RWPE2 (cell line): ENCODE measurements at regions not wholly inside any gene's neighbourhood (a gene's known extent, or its start where the extent isn't known, plus 50 kb on each side); places are given as distances from the start of the nearest gene placed in this dataset.

Source experiments
- ATAC-seq: fragments of 200-7000 bp; cut with Tn5 transposase; 3 replicates; pipeline ENCODE4 v1.9.1; 2021; ENCODE audit warnings: low read depth
- DNase-seq: peaks from one replicate; pipeline ENCODE4 v3.0.0-alpha.2; 2020; ENCODE audit warnings: low spot score
- H3K27ac ChIP-seq: fragments of 450-650 bp; 2 replicates; pipeline ENCODE4 v1.5.1; 2017; ENCODE audit warnings: mild to moderate bottlenecking; ENCODE audit not compliant: poor library complexity, severe bottlenecking
- H3K27me3 ChIP-seq: fragments of 250-450 bp; sonication (Bioruptor Pico); 2 replicates; pipeline ENCODE4 v1.5.1; 2021; ENCODE audit warnings: mild to moderate bottlenecking, moderate library complexity; ENCODE audit not compliant: insufficient read depth, poor library complexity, severe bottlenecking
- H3K36me3 ChIP-seq: fragments of 250-450 bp; sonication (Bioruptor Pico); 2 replicates; pipeline ENCODE4 v1.5.1; 2020; ENCODE audit warnings: low read depth, mild to moderate bottlenecking, moderate library complexity
- H3K4me1 ChIP-seq: fragments of 250-450 bp; sonication (Bioruptor Pico); 2 replicates; pipeline ENCODE4 v1.5.1; 2021; ENCODE audit warnings: mild to moderate bottlenecking, moderate library complexity; ENCODE audit not compliant: insufficient read depth, poor library complexity, severe bottlenecking
- H3K4me3 ChIP-seq: fragments of 250-450 bp; sonication (Bioruptor Pico); 2 replicates; pipeline ENCODE4 v1.5.1; 2021; ENCODE audit warnings: mild to moderate bottlenecking, moderate library complexity; ENCODE audit not compliant: severe bottlenecking
- H3K9me3 ChIP-seq: fragments of 250-450 bp; sonication (Bioruptor Pico); 2 replicates; pipeline ENCODE4 v1.5.1; 2021; ENCODE audit warnings: mild to moderate bottlenecking, moderate library complexity; ENCODE audit not compliant: severe bottlenecking
- CTCF ChIP-seq: fragments of 450-650 bp; IDR thresholded peaks from one replicate; pipeline ENCODE4 v1.5.1; 2017; ENCODE audit warnings: mild to moderate bottlenecking, moderate library complexity; ENCODE audit not compliant: poor library complexity, severe bottlenecking

DNA sequence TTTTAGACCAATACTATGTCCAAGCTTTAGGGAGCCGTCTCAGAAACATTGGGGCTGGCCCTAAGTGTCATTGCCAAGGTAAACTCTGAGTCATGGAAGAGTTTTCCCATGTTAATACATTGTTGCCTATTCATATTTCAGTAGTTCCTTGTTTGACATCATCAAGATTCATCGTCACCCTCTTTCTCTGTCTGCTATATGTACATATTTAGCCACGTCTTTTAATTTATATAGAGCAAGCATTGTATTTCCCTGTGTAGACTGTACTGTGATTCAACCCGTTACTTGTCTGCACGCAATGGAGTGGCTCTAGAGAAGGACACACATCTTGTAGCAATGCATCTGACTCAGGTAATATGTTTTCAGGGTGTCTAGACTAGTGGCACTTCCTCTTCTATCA, 217.9 kb upstream of the TPK1 start:
- Histone ChIP-seq H3K36me3 (no peaks in the 10 kb centered on the region), H3K4me3 (no peak overlapping the region), H3K9me3 (no peaks in the 10 kb centered on the region), H3K27me3 (no peaks in the 10 kb centered on the region), H3K27ac (no peak overlapping the region), H3K4me1 (no peaks in the 10 kb centered on the region)
- DNase-seq (no peak), ATAC-seq (no peak)
- no peak for TF ChIP-seq CTCF

DNA sequence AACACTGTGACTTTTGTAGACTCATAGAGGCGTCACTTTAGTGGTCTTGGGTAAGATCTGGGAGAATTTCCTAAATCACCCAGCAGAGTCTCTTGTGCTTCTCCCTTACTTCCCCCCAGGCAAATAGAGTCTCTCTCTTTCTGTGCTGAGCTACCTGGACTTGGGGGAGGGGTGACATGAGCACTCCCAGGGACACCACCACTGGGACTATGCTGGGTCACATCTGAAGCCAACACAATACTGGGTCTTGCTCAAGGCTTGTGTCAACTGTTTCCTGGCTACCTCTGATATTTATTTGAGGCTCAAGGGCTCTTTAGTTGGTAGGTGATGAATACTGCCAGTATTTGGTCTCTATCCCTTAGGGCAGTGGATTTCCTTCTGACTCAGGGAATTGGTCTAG, 214.6 kb upstream of the TPK1 start:
- TF ChIP-seq CTCF, result no peak
- Histone ChIP-seq H3K4me1 (no peaks in the 10 kb centered on the region), H3K9me3 (no peaks in the 10 kb centered on the region), H3K27me3 (no peaks in the 10 kb centered on the region), H3K4me3 (no peak overlapping the region), H3K27ac (no peak overlapping the region), H3K36me3 (no peaks in the 10 kb centered on the region)
- DNase-seq (no peak), ATAC-seq (no peak)

GRCh38 chr7:145036604-145037405, 201.0 kb upstream of the TPK1 start:
- no peak overlapping the region for H3K27ac ChIP-seq
- peak; percentile 89 for TF ChIP-seq CTCF
- H3K9me3 ChIP-seq, result peaks cover 4% of the 10 kb centered on the region
- H3K27me3 ChIP-seq, result no peaks in the 10 kb centered on the region
- no peak overlapping the region for H3K4me3 ChIP-seq
- no peaks in the 10 kb centered on the region for H3K4me1 ChIP-seq
- no peaks in the 10 kb centered on the region for H3K36me3 ChIP-seq
- 0 out of 3 replicates have a peak, but pooled peaks have one; percentile 41 for ATAC-seq
- DNase-seq, result no peak

DNA sequence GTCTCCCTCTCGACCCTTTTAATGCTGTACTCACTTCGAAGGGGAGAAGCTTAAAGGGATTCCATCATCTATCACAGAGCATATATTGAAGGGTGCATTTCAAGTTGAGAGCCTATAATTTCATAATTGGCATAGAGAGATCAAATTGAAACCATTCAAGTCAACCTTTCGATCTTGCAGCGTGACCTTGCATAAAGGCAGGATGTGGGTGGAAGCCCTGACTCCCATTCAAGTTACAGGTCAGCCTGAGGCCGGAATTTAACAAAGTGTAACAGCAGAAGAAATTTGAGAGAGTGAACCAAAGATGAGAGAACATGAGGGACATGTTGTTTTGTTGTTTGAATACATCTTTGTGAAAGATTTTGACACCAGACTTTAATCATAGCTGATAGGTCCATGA, 195.3 kb upstream of the TPK1 start:
- Histone ChIP-seq H3K4me3 (no peak overlapping the region), H3K27me3 (no peaks in the 10 kb centered on the region), H3K9me3 (peaks cover under 1% of the 10 kb centered on the region), H3K27ac (no peak overlapping the region), H3K4me1 (no peaks in the 10 kb centered on the region), H3K36me3 (no peaks in the 10 kb centered on the region)
- ATAC-seq (no peak), DNase-seq (no peak)
- TF ChIP-seq CTCF, result no peak

DNA sequence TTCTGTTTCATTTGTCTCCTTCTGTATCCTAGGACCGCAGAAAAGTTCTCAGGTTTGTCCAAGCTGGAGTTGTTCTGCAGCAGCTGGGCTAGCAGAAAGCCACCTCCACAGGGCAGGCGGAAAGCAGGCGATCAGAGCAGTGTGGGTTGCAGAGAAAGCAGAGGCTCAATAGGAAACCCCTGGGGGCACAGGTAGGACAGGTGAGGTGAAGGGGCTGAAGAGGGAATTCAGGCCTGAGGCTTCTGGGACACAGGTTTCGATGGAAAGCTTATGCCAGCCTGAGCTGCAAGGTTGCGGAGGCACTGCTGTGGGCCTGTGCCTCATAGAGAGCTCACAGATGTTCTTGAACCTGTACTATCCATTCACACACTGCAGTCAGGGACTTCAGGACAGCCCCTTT, 194.9 kb upstream of the TPK1 start:
- ATAC-seq, result no peak
- Histone ChIP-seq H3K27me3 (no peaks in the 10 kb centered on the region), H3K27ac (no peak overlapping the region), H3K36me3 (no peaks in the 10 kb centered on the region), H3K9me3 (no peaks in the 10 kb centered on the region), H3K4me3 (no peak overlapping the region), H3K4me1 (no peaks in the 10 kb centered on the region)
- DNase-seq, result no peak
- no peak for TF ChIP-seq CTCF
